GM12865 (cell line): ENCODE measurements at regions not wholly inside any gene's neighbourhood (a gene's known extent, or its start where the extent isn't known, plus 50 kb on each side); places are given as distances from the start of the nearest gene placed in this dataset.

ENCODE experiments used
- DNase-seq: peaks from one replicate; pipeline ENCODE4 v3.0.0; 2010; ENCODE audit warnings: low read depth
- H3K4me3 ChIP-seq: 2 replicates; pipeline ENCODE4 v1.5.1; 2011; ENCODE audit warnings: mild to moderate bottlenecking, low read depth, low read length, control low read depth
- TF ChIP-seq, protein P1 (sequence below): IDR thresholded peaks from 2 replicates; pipeline ENCODE4 v1.5.1; 2011; ENCODE audit warnings: low read length, control low read depth, low read depth, inconsistent platforms; ENCODE audit not compliant: insufficient read depth; ENCODE audit errors: missing control alignments

DNA sequence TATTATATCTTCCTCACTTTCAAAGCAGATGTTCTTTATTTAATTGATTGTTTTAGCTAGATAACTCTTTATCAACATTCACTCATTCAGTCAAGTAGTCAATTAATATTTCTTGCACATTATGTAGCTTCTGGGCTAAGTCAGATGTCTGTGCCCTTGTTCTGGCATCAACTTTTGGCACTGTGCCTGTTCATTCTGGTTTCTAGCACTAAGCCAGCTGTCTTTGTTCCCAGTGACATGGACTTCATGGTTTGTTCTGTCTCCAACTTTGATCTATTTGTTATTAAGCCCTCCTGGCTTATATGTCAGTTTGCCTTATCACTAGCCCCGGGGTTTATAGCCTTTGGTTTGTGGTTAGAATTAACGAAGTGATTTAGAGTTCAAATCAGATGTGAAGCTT is 247.9 kb upstream of the SYT4 start:
- TF ChIP-seq, protein P1, sequence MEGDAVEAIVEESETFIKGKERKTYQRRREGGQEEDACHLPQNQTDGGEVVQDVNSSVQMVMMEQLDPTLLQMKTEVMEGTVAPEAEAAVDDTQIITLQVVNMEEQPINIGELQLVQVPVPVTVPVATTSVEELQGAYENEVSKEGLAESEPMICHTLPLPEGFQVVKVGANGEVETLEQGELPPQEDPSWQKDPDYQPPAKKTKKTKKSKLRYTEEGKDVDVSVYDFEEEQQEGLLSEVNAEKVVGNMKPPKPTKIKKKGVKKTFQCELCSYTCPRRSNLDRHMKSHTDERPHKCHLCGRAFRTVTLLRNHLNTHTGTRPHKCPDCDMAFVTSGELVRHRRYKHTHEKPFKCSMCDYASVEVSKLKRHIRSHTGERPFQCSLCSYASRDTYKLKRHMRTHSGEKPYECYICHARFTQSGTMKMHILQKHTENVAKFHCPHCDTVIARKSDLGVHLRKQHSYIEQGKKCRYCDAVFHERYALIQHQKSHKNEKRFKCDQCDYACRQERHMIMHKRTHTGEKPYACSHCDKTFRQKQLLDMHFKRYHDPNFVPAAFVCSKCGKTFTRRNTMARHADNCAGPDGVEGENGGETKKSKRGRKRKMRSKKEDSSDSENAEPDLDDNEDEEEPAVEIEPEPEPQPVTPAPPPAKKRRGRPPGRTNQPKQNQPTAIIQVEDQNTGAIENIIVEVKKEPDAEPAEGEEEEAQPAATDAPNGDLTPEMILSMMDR, result no peak
- no peak for DNase-seq
- H3K4me3 ChIP-seq, result no peak overlapping the region

DNA sequence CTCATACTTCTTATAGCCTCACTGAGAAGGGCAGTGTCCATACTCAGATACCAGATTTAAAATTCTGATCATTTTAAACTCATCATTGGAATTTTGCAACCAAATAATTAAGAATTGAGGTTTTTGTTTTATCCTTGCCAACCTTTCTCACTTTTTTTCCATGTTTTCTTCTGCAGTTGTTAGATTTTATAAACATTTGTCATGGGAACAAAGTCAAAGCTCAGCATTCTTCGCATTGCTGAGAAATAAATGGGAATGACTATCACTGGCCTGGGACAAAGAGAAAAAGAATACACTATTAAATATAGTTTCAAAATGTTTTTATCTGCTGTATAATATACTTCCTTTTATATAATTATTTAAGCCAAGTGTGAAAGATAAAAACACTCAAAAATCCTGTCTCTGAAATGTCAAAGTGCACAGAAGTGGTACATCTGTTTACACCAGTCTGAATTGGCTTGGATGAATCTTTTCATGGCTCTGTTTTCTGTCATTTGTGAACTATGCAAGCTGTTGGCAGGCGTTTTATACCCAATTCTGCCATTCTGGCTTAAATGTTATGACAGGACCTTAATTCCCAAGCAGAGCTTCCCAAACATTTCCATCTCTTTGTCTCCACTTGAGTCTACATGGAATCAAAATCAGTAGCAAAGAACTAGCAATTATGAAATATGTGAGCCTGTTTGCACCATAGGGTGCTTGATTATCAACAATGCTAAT is 249.3 kb upstream of the SYT4 start:
- TF ChIP-seq, protein P1, result no peak
- no peak for DNase-seq
- no peak overlapping the region for H3K4me3 ChIP-seq

DNA sequence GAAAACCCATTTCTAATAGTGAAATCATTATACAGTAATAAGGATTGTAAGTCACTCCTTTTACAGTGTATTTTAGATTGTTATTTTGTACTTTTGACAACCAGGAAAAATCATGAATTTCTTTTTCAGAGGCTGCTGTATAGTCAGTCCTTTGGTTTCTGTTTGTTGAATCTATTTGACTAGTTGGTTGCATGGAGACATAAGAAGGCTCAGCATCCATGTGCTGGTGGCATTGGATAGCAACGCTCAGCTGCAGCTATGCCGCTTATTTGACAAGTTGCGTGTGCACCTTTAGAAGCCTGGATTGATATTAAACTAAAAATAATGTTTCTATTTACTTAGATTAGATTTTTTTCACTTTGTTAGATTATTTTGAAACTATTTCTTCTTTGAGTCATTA is 254.1 kb upstream of the SYT4 start:
- H3K4me3 ChIP-seq, result no peak overlapping the region
- TF ChIP-seq, protein P1, result no peak
- DNase-seq, result no peak

DNA sequence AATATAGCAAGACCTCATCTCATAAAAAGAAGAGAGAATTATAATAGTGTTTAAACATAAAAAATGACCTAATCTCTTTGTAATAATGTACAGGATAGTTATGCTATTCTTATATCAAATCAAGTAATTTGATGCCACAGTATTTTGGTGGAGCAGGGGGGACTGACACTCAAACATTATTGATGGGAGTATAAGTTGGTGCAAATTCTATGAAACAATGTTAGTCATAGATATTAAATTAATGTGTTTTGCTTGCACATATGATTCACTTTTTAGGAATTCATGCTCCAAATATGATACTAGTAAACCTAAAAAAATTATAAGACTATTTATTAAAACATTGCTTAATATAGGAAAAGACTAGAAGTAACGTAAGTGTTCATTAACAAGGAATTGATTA is 256.1 kb upstream of the SYT4 start:
- TF ChIP-seq, protein P1, result no peak
- H3K4me3 ChIP-seq, result no peak overlapping the region
- no peak for DNase-seq

DNA sequence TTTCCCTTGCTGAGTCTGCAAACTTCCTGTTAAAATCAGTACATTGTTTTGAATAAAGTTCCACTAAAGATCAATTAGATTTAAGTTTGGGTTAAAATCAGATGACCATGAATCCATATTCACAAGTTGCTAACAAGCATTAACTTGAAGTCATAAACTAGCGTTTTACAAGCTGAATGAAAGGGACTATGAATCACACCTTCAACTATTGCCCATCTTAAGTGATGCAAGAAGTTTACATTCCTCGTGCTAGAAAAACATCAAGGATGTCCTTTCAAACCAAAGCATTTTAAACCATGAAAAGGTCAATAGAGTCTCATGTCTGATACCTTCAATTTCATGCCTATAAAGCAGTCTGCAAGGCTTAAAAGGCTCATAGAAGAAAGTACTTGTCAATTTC is 257.2 kb upstream of the SYT4 start:
- DNase-seq, result no peak
- H3K4me3 ChIP-seq, result no peak overlapping the region
- TF ChIP-seq, protein P1, result no peak

DNA sequence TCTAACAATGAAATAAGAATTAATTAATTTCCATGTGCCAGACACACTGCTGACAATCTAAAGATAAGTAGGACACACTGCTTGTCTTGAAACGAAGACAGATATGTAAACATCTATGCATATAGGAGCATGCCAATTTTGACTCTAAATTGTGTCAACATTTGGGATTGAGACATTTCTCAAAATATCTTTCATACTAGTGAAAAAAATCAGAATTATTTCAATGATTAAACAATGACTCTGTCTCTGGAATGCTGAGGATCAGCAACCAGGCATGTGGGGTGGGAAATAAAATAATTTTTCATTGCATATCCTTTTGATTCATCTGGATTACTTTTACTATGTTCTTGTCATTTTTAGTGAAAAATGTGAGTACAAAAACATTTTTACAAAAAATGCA is 262.6 kb upstream of the SYT4 start:
- no peak for DNase-seq
- TF ChIP-seq, protein P1, result no peak
- no peak overlapping the region for H3K4me3 ChIP-seq

DNA sequence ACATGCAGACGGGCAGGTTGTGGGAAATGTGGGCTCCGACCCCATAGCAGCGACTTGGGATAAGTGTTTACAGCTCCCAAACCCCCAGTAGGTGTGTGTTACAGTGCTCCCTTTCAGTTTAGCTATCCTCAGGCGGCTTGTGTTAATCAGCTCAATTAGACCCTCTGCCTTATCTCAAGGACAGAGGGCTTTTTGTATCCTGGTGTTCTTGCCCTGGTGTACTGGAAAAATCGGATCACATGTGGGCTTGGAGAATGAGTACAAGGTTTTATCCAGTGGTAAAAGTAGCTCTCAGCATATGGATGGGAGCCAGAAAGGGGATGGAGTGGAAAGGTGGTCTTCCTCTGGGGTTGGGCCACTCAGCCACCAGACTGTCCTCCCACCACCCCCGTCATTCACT is 264.7 kb upstream of the SYT4 start:
- no peak overlapping the region for H3K4me3 ChIP-seq
- TF ChIP-seq, protein P1, result no peak
- no peak for DNase-seq
